ENCODE measurements at regions not wholly inside any gene's neighbourhood (a gene's known extent, or its start where the extent isn't known, plus 50 kb on each side); places are given as distances from the start of the nearest gene placed in this dataset.

DNA sequence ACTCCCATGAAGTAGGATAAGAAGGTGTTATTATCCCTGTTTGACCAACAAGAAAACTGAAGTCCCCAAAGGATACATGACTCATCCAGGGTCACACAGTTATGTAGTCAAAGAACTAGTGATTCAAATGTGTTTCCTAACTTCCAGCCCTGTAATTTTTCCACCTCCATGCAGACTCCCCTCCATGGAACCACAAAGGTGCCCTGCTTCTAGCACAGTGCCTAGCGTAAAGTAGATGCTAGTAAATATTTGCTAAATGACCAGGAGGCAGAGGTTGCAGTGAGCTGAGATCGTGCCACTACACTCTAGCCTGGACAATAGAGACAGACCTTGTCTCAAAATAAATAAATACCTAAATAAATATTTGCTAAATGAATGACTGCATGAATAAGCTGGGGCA lies 55.8 kb downstream of the FRMPD3 start:
- H3K27ac Mint-ChIP-seq = no peak overlapping the region
- H3K9me3 Mint-ChIP-seq = peaks cover 0 to 15% (median 3%) of the 10 kb centered on the region in 7 donors
- Histone ChIP-seq H4K20me1 (ENCODE audit: insufficient read depth, low read length) (no peaks in the 10 kb centered on the region), H2AFZ (ENCODE audit: insufficient read depth, low read depth, low read length, poor library complexity, severe bottlenecking) (no peak overlapping the region), H3K4me2 (replicated peaks; ENCODE audit: extremely low read depth, low read length, poor library complexity, severe bottlenecking) (no peak overlapping the region), H3K9me3 (replicated peaks in 1 of 2; ENCODE audit: control insufficient read depth in 1 of 2, insufficient read depth in 1 of 2, low read length in 2 of 2) (peaks cover 0 to 11% of the 10 kb centered on the region in 2 donors), H3K9ac (ENCODE audit: insufficient read depth, low read length, poor library complexity, severe bottlenecking) (no peak overlapping the region), H3K4me3 (replicated peaks in 1 of 3; ENCODE audit: low read depth in 2 of 3, low read length in 3 of 3) (no peak overlapping the region), H3K4me1 (ENCODE audit: control insufficient read depth in 1 of 2, insufficient read depth in 2 of 2, low read length in 2 of 2) (no peaks in the 10 kb centered on the region), H3K36me3 (replicated peaks in 1 of 2; ENCODE audit: control insufficient read depth in 1 of 2, insufficient read depth in 2 of 2, low read length in 2 of 2) (no peaks in the 10 kb centered on the region), H3K27me3 (ENCODE audit: control insufficient read depth in 2 of 2, insufficient read depth in 2 of 2, low read length in 2 of 2) (peaks cover 24 to 46% of the 10 kb centered on the region in 2 donors), H3K79me2 (ENCODE audit: insufficient read depth, low read length) (no peaks in the 10 kb centered on the region), H3K27ac (ENCODE audit: low read depth in 1 of 2, low read length in 2 of 2) (no peak overlapping the region)
- H3K4me3 Mint-ChIP-seq = no peak overlapping the region
- no peak for TF ChIP-seq CTCF (IDR thresholded peaks at IDR 0.05)
- DNase-seq = no peak
- peaks cover 32 to 49% (median 48%) of the 10 kb centered on the region in 3 donors for H3K27me3 Mint-ChIP-seq (ENCODE audit: low read depth in 3 of 3)
- no peaks in the 10 kb centered on the region for H3K36me3 Mint-ChIP-seq
- no peaks in the 10 kb centered on the region for H3K4me1 Mint-ChIP-seq
- no CpG with 5 or more reads among the region's 2 CpGs for WGBS (ENCODE audit: insufficient coverage)
- intact Hi-C loops (cut with micrococcal nuclease) = no loop called here

- Mint-ChIP-seq H3K27me3 (ENCODE audit: low read depth in 3 of 3) (peaks cover 32 to 49% (median 48%) of the 10 kb centered on the region in 3 donors), H3K4me1 (no peaks in the 10 kb centered on the region), H3K27ac (no peak overlapping the region), H3K4me3 (no peak overlapping the region), H3K9me3 (peaks cover 0 to 15% (median 3%) of the 10 kb centered on the region in 7 donors), H3K36me3 (no peaks in the 10 kb centered on the region)
- WGBS (ENCODE audit: insufficient coverage) = 0% methylated on average over 1 of the region's 29 CpGs
- TF ChIP-seq CTCF (IDR thresholded peaks at IDR 0.05) = no peak
- peaks cover 0 to 11% of the 10 kb centered on the region in 2 donors for H3K9me3 ChIP-seq (replicated peaks in 1 of 2; ENCODE audit: control insufficient read depth in 1 of 2, insufficient read depth in 1 of 2, low read length in 2 of 2)
- DNase-seq = no peak
- no peak overlapping the region for H2AFZ ChIP-seq (ENCODE audit: insufficient read depth, low read depth, low read length, poor library complexity, severe bottlenecking)
- H3K4me1 ChIP-seq (ENCODE audit: control insufficient read depth in 1 of 2, insufficient read depth in 2 of 2, low read length in 2 of 2) = no peaks in the 10 kb centered on the region
- H3K79me2 ChIP-seq (ENCODE audit: insufficient read depth, low read length) = no peaks in the 10 kb centered on the region
- no peaks in the 10 kb centered on the region for H3K36me3 ChIP-seq (replicated peaks in 1 of 2; ENCODE audit: control insufficient read depth in 1 of 2, insufficient read depth in 2 of 2, low read length in 2 of 2)
- H3K27ac ChIP-seq (ENCODE audit: low read depth in 1 of 2, low read length in 2 of 2) = no peak overlapping the region
- H3K27me3 ChIP-seq (ENCODE audit: control insufficient read depth in 2 of 2, insufficient read depth in 2 of 2, low read length in 2 of 2) = peaks cover 24 to 46% of the 10 kb centered on the region in 2 donors
- H3K9ac ChIP-seq (ENCODE audit: insufficient read depth, low read length, poor library complexity, severe bottlenecking) = no peak overlapping the region
- intact Hi-C loops (cut with micrococcal nuclease) = no loop called here
- no peak overlapping the region for H3K4me3 ChIP-seq (replicated peaks in 1 of 3; ENCODE audit: low read depth in 2 of 3, low read length in 3 of 3)
- H3K4me2 ChIP-seq (replicated peaks; ENCODE audit: extremely low read depth, low read length, poor library complexity, severe bottlenecking) = no peak overlapping the region
- no peaks in the 10 kb centered on the region for H4K20me1 ChIP-seq (ENCODE audit: insufficient read depth, low read length)
These were observed 57.2 kb downstream of the FRMPD3 start for GRCh38 chrX:107506596-107507031.

All from CD14-positive monocyte (primary cell).